ENCODE measurements at regions not wholly inside any gene's neighbourhood (a gene's known extent, or its start where the extent isn't known, plus 50 kb on each side); places are given as distances from the start of the nearest gene placed in this dataset.

GRCh38 chr4:166274136-166274761 is 401.2 kb downstream of the TLL1 start:
- TF ChIP-seq, protein P1, sequence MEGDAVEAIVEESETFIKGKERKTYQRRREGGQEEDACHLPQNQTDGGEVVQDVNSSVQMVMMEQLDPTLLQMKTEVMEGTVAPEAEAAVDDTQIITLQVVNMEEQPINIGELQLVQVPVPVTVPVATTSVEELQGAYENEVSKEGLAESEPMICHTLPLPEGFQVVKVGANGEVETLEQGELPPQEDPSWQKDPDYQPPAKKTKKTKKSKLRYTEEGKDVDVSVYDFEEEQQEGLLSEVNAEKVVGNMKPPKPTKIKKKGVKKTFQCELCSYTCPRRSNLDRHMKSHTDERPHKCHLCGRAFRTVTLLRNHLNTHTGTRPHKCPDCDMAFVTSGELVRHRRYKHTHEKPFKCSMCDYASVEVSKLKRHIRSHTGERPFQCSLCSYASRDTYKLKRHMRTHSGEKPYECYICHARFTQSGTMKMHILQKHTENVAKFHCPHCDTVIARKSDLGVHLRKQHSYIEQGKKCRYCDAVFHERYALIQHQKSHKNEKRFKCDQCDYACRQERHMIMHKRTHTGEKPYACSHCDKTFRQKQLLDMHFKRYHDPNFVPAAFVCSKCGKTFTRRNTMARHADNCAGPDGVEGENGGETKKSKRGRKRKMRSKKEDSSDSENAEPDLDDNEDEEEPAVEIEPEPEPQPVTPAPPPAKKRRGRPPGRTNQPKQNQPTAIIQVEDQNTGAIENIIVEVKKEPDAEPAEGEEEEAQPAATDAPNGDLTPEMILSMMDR (IDR thresholded peaks at IDR 0.05), result no peak
- no peak for TF ChIP-seq POLR2A (IDR thresholded peaks at IDR 0.05)
